ENCODE measurements at regions not wholly inside any gene's neighbourhood (a gene's known extent, or its start where the extent isn't known, plus 50 kb on each side); places are given as distances from the start of the nearest gene placed in this dataset.

- no peak overlapping the region for H3K4me2 ChIP-seq
- no peaks in the 10 kb centered on the region for H4K20me1 ChIP-seq
- H3K9me3 ChIP-seq: no peaks in the 10 kb centered on the region
- no peak overlapping the region for H3K9ac ChIP-seq
- H3K36me3 ChIP-seq: no peaks in the 10 kb centered on the region
- no peak overlapping the region for H3K4me3 ChIP-seq
- no peaks in the 10 kb centered on the region for H3K27me3 ChIP-seq
- no peak for TF ChIP-seq Cebpa-rat (IDR thresholded peaks at IDR 0.05)
- no peaks in the 10 kb centered on the region for H3K4me1 ChIP-seq
- H3K27ac ChIP-seq: no peak overlapping the region
Measured at GRCh38 chr11:96595011-96595410, 205.2 kb downstream of the JRKL start.

DNA sequence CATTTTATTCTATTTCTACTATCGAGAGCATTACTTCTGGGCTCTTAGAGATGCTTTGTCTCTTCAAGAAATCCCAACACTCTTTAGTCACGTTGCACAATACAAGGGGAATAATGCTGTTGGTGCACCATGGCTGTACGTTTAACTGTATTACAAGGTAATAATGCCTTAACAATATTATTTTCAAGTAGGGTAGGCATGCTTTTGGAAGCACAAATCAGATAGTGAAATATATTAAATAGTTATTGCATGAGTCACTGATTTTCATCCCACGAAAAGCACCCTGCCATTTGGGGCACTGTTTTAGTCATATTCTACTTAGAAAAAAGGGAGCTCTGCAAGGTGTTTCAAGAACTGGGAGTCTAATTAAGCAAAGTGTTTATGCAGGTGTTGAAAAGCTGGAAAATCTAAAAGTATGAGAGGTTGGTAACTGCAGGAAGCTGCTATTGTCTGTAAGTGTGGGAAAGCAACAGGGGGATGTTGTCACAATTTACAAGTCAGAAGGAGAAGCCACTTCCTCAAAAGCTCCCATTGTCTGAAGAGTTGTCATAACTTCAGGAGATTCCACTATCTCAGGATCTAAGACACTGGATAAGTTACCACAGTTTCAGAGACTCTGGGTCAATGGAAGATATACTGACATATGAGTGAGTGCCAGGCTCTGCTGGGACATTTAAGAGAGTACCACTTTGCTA lies 218.2 kb downstream of the JRKL start:
- Histone ChIP-seq H4K20me1 (no peaks in the 10 kb centered on the region), H3K4me2 (no peak overlapping the region), H3K27ac (no peak overlapping the region), H3K27me3 (no peaks in the 10 kb centered on the region), H3K9ac (no peak overlapping the region), H3K4me1 (no peaks in the 10 kb centered on the region), H3K9me3 (no peaks in the 10 kb centered on the region), H3K4me3 (no peak overlapping the region), H3K36me3 (no peaks in the 10 kb centered on the region)
- TF ChIP-seq Cebpa-rat (IDR thresholded peaks at IDR 0.05): no peak

DNA sequence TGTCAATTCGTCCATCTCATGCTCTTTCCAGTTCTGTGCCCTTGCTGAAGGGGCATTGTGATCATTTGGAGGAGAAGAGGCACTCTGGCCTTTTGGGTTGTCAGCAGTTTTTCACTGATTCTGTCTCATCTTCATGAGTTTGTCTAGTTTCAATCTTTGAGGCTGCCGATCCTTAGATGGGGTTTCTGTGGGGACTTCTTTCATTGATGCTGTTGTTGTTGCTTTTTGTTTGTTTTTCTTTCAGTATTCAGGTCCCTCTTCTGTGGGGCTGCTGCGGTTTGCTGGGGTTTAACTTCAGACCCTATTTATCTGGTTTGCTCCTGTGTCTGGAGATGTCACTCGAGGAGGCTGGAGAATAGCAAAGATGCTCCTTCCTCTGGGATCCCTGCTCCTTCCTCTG lies 224.3 kb downstream of the JRKL start:
- Histone ChIP-seq H3K4me2 (no peak overlapping the region), H3K9ac (no peak overlapping the region), H4K20me1 (no peaks in the 10 kb centered on the region), H3K36me3 (no peaks in the 10 kb centered on the region), H3K27me3 (no peaks in the 10 kb centered on the region), H3K27ac (no peak overlapping the region), H3K4me1 (0 out of 2 replicates have a peak, but pooled peaks cover 8% of the 10 kb centered on the region), H3K4me3 (no peak overlapping the region), H3K9me3 (no peaks in the 10 kb centered on the region)
- no peak for TF ChIP-seq Cebpa-rat (IDR thresholded peaks at IDR 0.05)

DNA sequence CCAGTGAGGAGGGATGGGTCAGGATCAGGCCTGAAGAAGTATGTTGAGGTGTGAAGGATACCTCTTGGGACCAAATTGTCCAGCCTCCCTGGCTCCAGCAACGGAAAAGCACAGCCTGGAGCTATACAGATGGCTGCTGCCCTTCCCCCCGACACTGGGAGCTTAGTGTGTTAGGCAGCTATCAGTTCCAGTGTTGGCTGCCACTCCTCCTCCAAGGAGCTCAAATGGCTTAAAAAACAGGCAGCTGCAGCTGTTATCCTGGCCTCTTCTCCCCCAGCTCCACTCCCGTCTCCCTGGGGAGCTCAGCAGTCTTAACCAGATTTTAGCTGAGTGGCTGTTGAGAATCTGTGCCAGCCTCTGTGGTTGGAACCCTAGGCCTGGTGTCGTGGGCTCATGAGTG lies 225.0 kb downstream of the JRKL start:
- no peak overlapping the region for H3K27ac ChIP-seq
- H4K20me1 ChIP-seq: no peaks in the 10 kb centered on the region
- no peak overlapping the region for H3K9ac ChIP-seq
- 0 out of 2 replicates have a peak, but pooled peaks cover 8% of the 10 kb centered on the region for H3K4me1 ChIP-seq
- H3K4me2 ChIP-seq: no peak overlapping the region
- H3K9me3 ChIP-seq: no peaks in the 10 kb centered on the region
- no peaks in the 10 kb centered on the region for H3K36me3 ChIP-seq
- TF ChIP-seq Cebpa-rat (IDR thresholded peaks at IDR 0.05): no peak
- H3K4me3 ChIP-seq: no peak overlapping the region
- H3K27me3 ChIP-seq: no peaks in the 10 kb centered on the region

DNA sequence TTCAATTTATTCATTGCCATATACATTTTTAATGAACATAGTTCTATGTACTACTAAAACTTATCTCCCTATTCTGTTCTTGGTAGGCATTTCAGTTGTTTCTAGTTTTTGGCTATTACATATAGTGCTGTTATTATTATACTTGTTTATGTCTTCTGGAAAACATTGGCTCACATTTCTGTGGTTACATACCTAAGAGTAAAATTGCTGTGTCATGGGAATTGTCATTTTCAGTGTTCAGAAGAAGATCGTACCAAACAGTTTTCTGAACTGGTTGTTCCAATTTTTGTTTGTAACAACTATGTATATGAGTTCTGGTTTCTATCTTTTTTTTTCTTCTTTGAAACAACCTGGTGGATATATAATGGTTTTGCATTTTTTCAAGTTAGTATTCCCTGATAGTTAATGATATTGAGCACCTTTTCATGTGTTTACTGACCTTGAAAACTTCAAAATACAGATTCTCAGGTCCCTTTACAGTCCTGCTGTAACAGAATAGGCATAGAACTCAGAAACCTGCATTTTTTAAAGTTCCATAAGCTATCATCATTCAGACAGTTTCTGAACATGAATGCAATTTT lies 230.7 kb downstream of the JRKL start:
- H3K27ac ChIP-seq: no peak overlapping the region
- no peaks in the 10 kb centered on the region for H3K9me3 ChIP-seq

DNA sequence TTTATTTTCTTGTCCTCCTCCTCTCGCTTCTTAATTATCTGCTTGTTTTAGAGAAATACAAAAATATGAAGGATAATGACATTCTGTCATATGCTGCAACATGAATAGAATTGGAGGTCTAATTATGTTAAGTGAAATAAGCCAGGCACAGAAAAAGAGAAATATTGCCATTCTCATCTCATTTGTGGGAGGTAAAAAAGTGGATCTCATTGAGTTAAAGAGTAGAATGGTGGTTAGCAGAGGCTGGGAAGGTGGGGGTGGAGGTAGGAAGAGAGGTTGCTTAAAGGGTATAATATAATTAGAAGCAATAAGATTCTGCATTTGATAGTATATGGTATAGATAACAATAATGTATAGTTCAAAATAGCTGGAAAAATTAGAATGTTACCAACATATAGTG lies 231.3 kb downstream of the JRKL start:
- Histone ChIP-seq H3K4me2 (no peak overlapping the region), H3K9ac (no peak overlapping the region), H3K27me3 (no peaks in the 10 kb centered on the region), H3K9me3 (peaks cover 2% of the 10 kb centered on the region), H3K27ac (no peak overlapping the region), H3K36me3 (no peaks in the 10 kb centered on the region), H3K4me1 (no peaks in the 10 kb centered on the region), H3K4me3 (no peak overlapping the region), H4K20me1 (no peaks in the 10 kb centered on the region)
- TF ChIP-seq Cebpa-rat (IDR thresholded peaks at IDR 0.05): no peak

More for the DNA sequence above, 230.7 kb downstream of the JRKL start:
- no peak overlapping the region for H3K9ac ChIP-seq
- H3K27me3 ChIP-seq: no peaks in the 10 kb centered on the region
- no peak overlapping the region for H3K4me3 ChIP-seq
- H3K36me3 ChIP-seq: no peaks in the 10 kb centered on the region
- H4K20me1 ChIP-seq: no peaks in the 10 kb centered on the region
- H3K4me1 ChIP-seq: no peaks in the 10 kb centered on the region
- no peak overlapping the region for H3K4me2 ChIP-seq
- no peak for TF ChIP-seq Cebpa-rat (IDR thresholded peaks at IDR 0.05)

- no peaks in the 10 kb centered on the region for H3K36me3 ChIP-seq
- no peak overlapping the region for H3K4me3 ChIP-seq
- no peaks in the 10 kb centered on the region for H3K4me1 ChIP-seq
- no peak overlapping the region for H3K9ac ChIP-seq
- H3K4me2 ChIP-seq: no peak overlapping the region
- no peaks in the 10 kb centered on the region for H4K20me1 ChIP-seq
- H3K27me3 ChIP-seq: no peaks in the 10 kb centered on the region
- no peak for TF ChIP-seq Cebpa-rat (IDR thresholded peaks at IDR 0.05)
- peaks cover 11% of the 10 kb centered on the region for H3K9me3 ChIP-seq
- no peak overlapping the region for H3K27ac ChIP-seq
Measured at GRCh38 chr11:96622026-96622634, 232.3 kb downstream of the JRKL start.

DNA sequence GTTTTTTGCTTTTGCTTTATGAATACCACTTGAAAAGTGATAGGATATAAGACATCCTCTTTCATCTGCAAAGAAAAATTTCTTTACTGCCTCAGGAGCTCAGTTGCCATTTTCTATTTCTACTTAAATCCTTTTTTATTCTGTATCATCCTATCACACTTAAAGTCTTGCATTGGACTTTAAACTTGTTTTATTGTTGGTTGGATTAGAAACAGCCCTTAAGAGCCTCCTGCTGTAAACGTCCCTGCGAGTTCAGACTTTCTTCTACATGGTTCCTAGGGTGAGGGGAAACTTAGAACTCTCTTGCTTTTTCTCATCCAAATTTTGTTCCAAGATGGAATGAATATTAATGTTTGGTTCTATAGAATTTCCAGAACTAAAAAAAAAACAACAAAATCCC lies 234.3 kb downstream of the JRKL start:
- Histone ChIP-seq H3K4me1 (no peaks in the 10 kb centered on the region), H3K27ac (no peak overlapping the region), H3K4me3 (no peak overlapping the region), H3K36me3 (no peaks in the 10 kb centered on the region), H3K9ac (no peak overlapping the region), H3K27me3 (no peaks in the 10 kb centered on the region), H4K20me1 (no peaks in the 10 kb centered on the region), H3K9me3 (peaks cover 11% of the 10 kb centered on the region), H3K4me2 (no peak overlapping the region)
- no peak for TF ChIP-seq Cebpa-rat (IDR thresholded peaks at IDR 0.05)

DNA sequence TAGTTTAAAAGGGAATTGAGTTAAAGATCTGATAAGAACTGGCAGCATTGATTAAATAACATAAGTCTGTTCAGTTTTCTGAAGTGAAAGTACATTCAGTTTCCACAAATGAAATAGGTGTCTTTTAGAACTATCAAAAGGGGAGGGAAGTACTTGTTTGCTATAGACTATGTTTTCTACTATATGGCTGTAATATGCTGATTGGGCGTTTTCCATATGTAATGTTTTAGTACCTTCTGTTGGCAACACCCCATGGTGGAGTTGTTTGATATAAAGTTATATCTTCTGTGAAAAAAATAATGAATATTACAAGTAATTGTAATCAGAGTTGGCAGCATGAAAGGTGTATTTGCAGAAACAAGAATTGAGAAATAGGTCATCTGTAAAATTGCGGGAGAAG lies 237.6 kb downstream of the JRKL start:
- TF ChIP-seq Cebpa-rat (IDR thresholded peaks at IDR 0.05): no peak
- no peak overlapping the region for H3K4me2 ChIP-seq
- peaks cover 11% of the 10 kb centered on the region for H3K9me3 ChIP-seq
- no peaks in the 10 kb centered on the region for H3K4me1 ChIP-seq
- no peak overlapping the region for H3K27ac ChIP-seq
- H3K36me3 ChIP-seq: no peaks in the 10 kb centered on the region
- H3K27me3 ChIP-seq: no peaks in the 10 kb centered on the region
- H3K4me3 ChIP-seq: no peak overlapping the region
- no peak overlapping the region for H3K9ac ChIP-seq
- no peaks in the 10 kb centered on the region for H4K20me1 ChIP-seq

DNA sequence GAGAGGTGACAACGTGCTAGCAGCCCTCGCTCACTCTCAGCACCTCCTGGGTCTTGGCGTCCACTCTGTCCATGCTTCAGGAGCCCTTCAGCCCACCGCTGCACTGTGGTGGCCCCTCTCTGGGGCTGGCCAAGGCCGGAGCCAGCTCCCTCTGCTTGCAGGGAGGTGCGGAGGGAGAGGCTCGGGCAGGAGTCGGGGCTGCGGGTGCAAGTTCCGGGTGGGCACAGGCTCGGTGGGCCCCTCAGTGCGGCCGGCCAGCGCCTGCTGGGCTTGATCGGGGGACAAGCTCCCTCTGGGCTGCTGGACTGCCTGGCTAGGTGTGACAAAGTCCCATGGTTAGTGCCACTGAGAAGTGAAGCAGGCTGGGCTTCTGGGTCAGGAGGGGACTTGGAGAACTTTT lies 245.8 kb downstream of the JRKL start:
- no peak overlapping the region for H3K27ac ChIP-seq
- no peak for TF ChIP-seq Cebpa-rat (IDR thresholded peaks at IDR 0.05)
- no peaks in the 10 kb centered on the region for H3K36me3 ChIP-seq
- 0 out of 2 replicates have a peak, but pooled peaks cover 6% of the 10 kb centered on the region for H3K9me3 ChIP-seq
- H3K4me2 ChIP-seq: no peak overlapping the region
- no peaks in the 10 kb centered on the region for H3K4me1 ChIP-seq
- H3K4me3 ChIP-seq: no peak overlapping the region
- H3K27me3 ChIP-seq: no peaks in the 10 kb centered on the region
- H3K9ac ChIP-seq: no peak overlapping the region
- no peaks in the 10 kb centered on the region for H4K20me1 ChIP-seq

Data from BLaER1 (cell line).